H9 (cell line): ENCODE measurements at regions not wholly inside any gene's neighbourhood (a gene's known extent, or its start where the extent isn't known, plus 50 kb on each side); places are given as distances from the start of the nearest gene placed in this dataset.

ENCODE experiments used
- DNase-seq: peaks from one replicate; pipeline ENCODE4 v3.0.0-alpha.2; 2017
- H2AFZ ChIP-seq: one replicate; pipeline ENCODE4 v1.6.1; 2013; ENCODE audit warnings: mild to moderate bottlenecking, low read length, control low read depth, moderate library complexity
- H2AK5ac ChIP-seq: 2 replicates; pipeline ENCODE4 v1.6.1; 2013; ENCODE audit warnings: low read length, control low read depth, mixed read lengths; ENCODE audit not compliant: insufficient read length
- H2BK120ac ChIP-seq: one replicate; pipeline ENCODE4 v1.6.1; 2013; ENCODE audit warnings: low read depth, mild to moderate bottlenecking, low read length, control low read depth, inconsistent platforms; ENCODE audit not compliant: poor library complexity, severe bottlenecking
- H2BK12ac ChIP-seq: 2 replicates; pipeline ENCODE4 v1.6.1; 2013; ENCODE audit warnings: low read length, control low read depth, mixed read lengths, low read depth; ENCODE audit not compliant: insufficient read length
- H2BK15ac ChIP-seq: 2 replicates; pipeline ENCODE4 v1.6.1; 2013; ENCODE audit warnings: low read depth, low read length, control low read depth
- H2BK20ac ChIP-seq: one replicate; pipeline ENCODE4 v1.6.1; 2013; ENCODE audit warnings: low read depth, mild to moderate bottlenecking, low read length, control low read depth, inconsistent platforms; ENCODE audit not compliant: poor library complexity, severe bottlenecking
- H2BK5ac ChIP-seq: 2 replicates; pipeline ENCODE4 v1.6.1; 2013; ENCODE audit warnings: low read length, control low read depth, mixed read lengths; ENCODE audit not compliant: insufficient read length
- H3K14ac ChIP-seq: 2 replicates; pipeline ENCODE4 v1.6.1; 2013; ENCODE audit warnings: low read length, control low read depth; ENCODE audit not compliant: insufficient read depth
- H3K18ac ChIP-seq: 2 replicates; pipeline ENCODE4 v1.6.1; 2013; ENCODE audit warnings: low read depth, mild to moderate bottlenecking, mixed read lengths, low read length, control low read depth; ENCODE audit not compliant: insufficient read length
- H3K23ac ChIP-seq: 2 replicates; pipeline ENCODE4 v1.6.1; 2013; ENCODE audit warnings: low read length, control low read depth, mixed read lengths, low read depth; ENCODE audit not compliant: insufficient read length
- H3K23me2 ChIP-seq: 2 replicates; pipeline ENCODE4 v1.6.1; 2013; ENCODE audit warnings: low read depth, mild to moderate bottlenecking, mixed read lengths, low read length, control low read depth; ENCODE audit not compliant: insufficient read length, poor library complexity, severe bottlenecking
- H3K27ac ChIP-seq: 2 replicates; pipeline ENCODE4 v1.5.1; 2013; ENCODE audit warnings: low read length, control low read depth, mixed read lengths, low read depth; ENCODE audit not compliant: insufficient read length
- H3K27me3 ChIP-seq: 2 replicates; pipeline ENCODE4 v1.6.1; 2013; ENCODE audit warnings: low read length, control low read depth, inconsistent platforms; ENCODE audit not compliant: insufficient read depth
- H3K4ac ChIP-seq: 2 replicates; pipeline ENCODE4 v1.6.1; 2013; ENCODE audit warnings: low read depth, mild to moderate bottlenecking, control low read depth, inconsistent platforms, low read length, moderate library complexity
- H3K4me1 ChIP-seq: 2 replicates; pipeline ENCODE4 v1.6.1; 2013; ENCODE audit warnings: low read length, control low read depth, inconsistent platforms; ENCODE audit not compliant: insufficient read depth
- H3K4me2 ChIP-seq: 2 replicates; pipeline ENCODE4 v1.6.1; 2013; ENCODE audit warnings: low read length, control low read depth, mixed read lengths; ENCODE audit not compliant: insufficient read length, insufficient read depth
- H3K56ac ChIP-seq: 2 replicates; pipeline ENCODE4 v1.6.1; 2013; ENCODE audit warnings: low read depth, mild to moderate bottlenecking, mixed read lengths, low read length, control low read depth; ENCODE audit not compliant: insufficient read length
- H3K79me1 ChIP-seq: 2 replicates; pipeline ENCODE4 v1.6.1; 2013; ENCODE audit warnings: low read depth, mild to moderate bottlenecking, moderate library complexity, low read length, control low read depth, inconsistent platforms; ENCODE audit not compliant: insufficient read depth, poor library complexity, severe bottlenecking
- H3K79me2 ChIP-seq: 2 replicates; pipeline ENCODE4 v1.6.1; 2013; ENCODE audit warnings: low read length, control low read depth, inconsistent platforms; ENCODE audit not compliant: insufficient read depth
- H3K9ac ChIP-seq: 2 replicates; pipeline ENCODE4 v1.6.1; 2013; ENCODE audit warnings: low read length, control low read depth, mixed read lengths; ENCODE audit not compliant: insufficient read length; ENCODE audit errors: extremely low read depth
- H3K9me3 ChIP-seq: one replicate; pipeline ENCODE4 v1.6.1; 2013; ENCODE audit warnings: low read depth, low read length, inconsistent platforms; ENCODE audit not compliant: control insufficient read depth
- H3T11ph ChIP-seq: one replicate; pipeline ENCODE4 v1.6.1; 2013; ENCODE audit warnings: mild to moderate bottlenecking, low read length, control low read depth, inconsistent platforms
- H4K20me1 ChIP-seq: one replicate; pipeline ENCODE4 v1.6.1; 2013; ENCODE audit not compliant: control insufficient read depth, insufficient read length, insufficient read depth
- H4K5ac ChIP-seq: 2 replicates; pipeline ENCODE4 v1.6.1; 2013; ENCODE audit warnings: low read depth, mild to moderate bottlenecking, mixed read lengths, low read length, control low read depth; ENCODE audit not compliant: insufficient read length
- H4K8ac ChIP-seq: replicated peaks from 2 replicates; pipeline ENCODE4 v1.6.1; 2013; ENCODE audit warnings: low read length, control low read depth, mixed read lengths, low read depth; ENCODE audit not compliant: insufficient read length
- H4K91ac ChIP-seq: 2 replicates; pipeline ENCODE4 v1.6.1; 2013; ENCODE audit warnings: low read depth, mild to moderate bottlenecking, moderate library complexity, mixed read lengths, low read length, control low read depth; ENCODE audit not compliant: insufficient read length
- H3K27ac Mint-ChIP-seq, 3 experiments: 2 replicates in 2 of 3; 3 replicates in 1 of 3; pipeline ENCODE4 v1.8.0; 2020 to 2021; ENCODE audit warnings: mixed read lengths in 3 of 3, mild to moderate bottlenecking in 1 of 3, moderate library complexity in 1 of 3
- H3K27me3 Mint-ChIP-seq: 2 replicates; pipeline ENCODE4 v1.8.0; 2021; ENCODE audit warnings: low read depth, mild to moderate bottlenecking, moderate library complexity, mixed read lengths
- H3K36me3 Mint-ChIP-seq, 3 experiments: 2 replicates in 2 of 3; 3 replicates in 1 of 3; pipeline ENCODE4 v1.8.0; 2020 to 2021; ENCODE audit warnings: low read depth in 3 of 3, mixed read lengths in 3 of 3; ENCODE audit not compliant: insufficient read depth in 1 of 3
- H3K4me1 Mint-ChIP-seq, 2 experiments: 2 replicates each; pipeline ENCODE4 v1.8.0; 2020; ENCODE audit warnings: mixed read lengths in 2 of 2
- H3K4me3 Mint-ChIP-seq, 2 experiments: 2 replicates in 1 of 2; 3 replicates in 1 of 2; pipeline ENCODE4 v1.8.0; 2020 to 2021; ENCODE audit warnings: mild to moderate bottlenecking in 2 of 2, mixed read lengths in 2 of 2, moderate library complexity in 1 of 2
- H3K9me3 Mint-ChIP-seq, 2 experiments: 2 replicates in 1 of 2; 3 replicates in 1 of 2; pipeline ENCODE4 v1.8.0; 2020; ENCODE audit warnings: mild to moderate bottlenecking in 2 of 2, mixed read lengths in 2 of 2, moderate library complexity in 1 of 2
- WGBS: extraction: QIAGEN DNeasy Blood & Tissue Kit; methylation state at CpG from one replicate; pipeline ENCODE4 v1.1.7; 2013; ENCODE audit warnings: missing lambda C conversion rate, low lambda C conversion rate, mixed read lengths; ENCODE audit not compliant: insufficient read length; ENCODE audit errors: extremely low coverage; 5-methylcytosine and 5-hydroxymethylcytosine counted together
- TF ChIP-seq, protein P1 (sequence below): fragments of 200-600 bp; sonication (generic); conservative IDR thresholded peaks from 3 replicates; pipeline ENCODE4 v1.8.0; 2021; ENCODE audit warnings: antibody characterized with exemption, mild to moderate bottlenecking

DNA sequence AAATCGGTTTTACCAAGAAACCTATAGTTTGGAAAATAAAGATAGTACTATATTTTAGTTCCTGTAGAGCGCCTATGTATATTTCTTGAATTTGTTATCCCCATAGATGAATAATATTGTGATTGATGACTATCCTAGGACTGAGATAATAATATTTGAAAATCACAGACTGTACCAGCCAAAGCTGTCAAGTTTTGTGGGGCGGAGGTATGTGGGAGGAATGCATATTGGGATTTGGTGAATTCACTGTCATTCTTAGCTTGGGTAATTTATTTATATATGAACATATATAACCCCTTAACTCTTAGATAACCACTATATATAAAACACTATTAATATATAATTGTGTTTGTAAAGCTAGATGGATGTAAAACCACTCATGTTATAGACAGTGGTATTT, 205.5 kb upstream of the ARSJ start:
- Mint-ChIP-seq H3K4me3 (no peak overlapping the region), H3K4me1 (no peaks in the 10 kb centered on the region), H3K27ac (no peak overlapping the region), H3K36me3 (peaks cover 7 to 25% (median 24%) of the 10 kb centered on the region in 3 experiments), H3K27me3 (no peaks in the 10 kb centered on the region), H3K9me3 (peaks cover 21 to 30% of the 10 kb centered on the region in 2 experiments)
- H3K27me3 ChIP-seq = no peaks in the 10 kb centered on the region
- no peak overlapping the region for H4K5ac ChIP-seq
- no peaks in the 10 kb centered on the region for H3K4me1 ChIP-seq
- H3K18ac ChIP-seq = no peak overlapping the region
- H3K23me2 ChIP-seq = no peaks in the 10 kb centered on the region
- no peak overlapping the region for H2BK15ac ChIP-seq
- no peak overlapping the region for H2AK5ac ChIP-seq
- no peak overlapping the region for H3K4ac ChIP-seq
- no peak overlapping the region for H3K27ac ChIP-seq
- H3K14ac ChIP-seq = no peak overlapping the region
- no peak for DNase-seq
- no peak overlapping the region for H3T11ph ChIP-seq
- no peaks in the 10 kb centered on the region for H3K79me1 ChIP-seq
- H2BK5ac ChIP-seq = no peak overlapping the region
- no peak overlapping the region for H2BK12ac ChIP-seq
- H4K8ac ChIP-seq = no peak overlapping the region
- no peak overlapping the region for H3K56ac ChIP-seq
- no peak overlapping the region for H2BK120ac ChIP-seq
- H2BK20ac ChIP-seq = no peak overlapping the region
- H2AFZ ChIP-seq = no peak overlapping the region
- no peak overlapping the region for H3K23ac ChIP-seq
- no peak overlapping the region for H3K4me2 ChIP-seq
- H3K79me2 ChIP-seq = no peaks in the 10 kb centered on the region
- TF ChIP-seq, protein P1, sequence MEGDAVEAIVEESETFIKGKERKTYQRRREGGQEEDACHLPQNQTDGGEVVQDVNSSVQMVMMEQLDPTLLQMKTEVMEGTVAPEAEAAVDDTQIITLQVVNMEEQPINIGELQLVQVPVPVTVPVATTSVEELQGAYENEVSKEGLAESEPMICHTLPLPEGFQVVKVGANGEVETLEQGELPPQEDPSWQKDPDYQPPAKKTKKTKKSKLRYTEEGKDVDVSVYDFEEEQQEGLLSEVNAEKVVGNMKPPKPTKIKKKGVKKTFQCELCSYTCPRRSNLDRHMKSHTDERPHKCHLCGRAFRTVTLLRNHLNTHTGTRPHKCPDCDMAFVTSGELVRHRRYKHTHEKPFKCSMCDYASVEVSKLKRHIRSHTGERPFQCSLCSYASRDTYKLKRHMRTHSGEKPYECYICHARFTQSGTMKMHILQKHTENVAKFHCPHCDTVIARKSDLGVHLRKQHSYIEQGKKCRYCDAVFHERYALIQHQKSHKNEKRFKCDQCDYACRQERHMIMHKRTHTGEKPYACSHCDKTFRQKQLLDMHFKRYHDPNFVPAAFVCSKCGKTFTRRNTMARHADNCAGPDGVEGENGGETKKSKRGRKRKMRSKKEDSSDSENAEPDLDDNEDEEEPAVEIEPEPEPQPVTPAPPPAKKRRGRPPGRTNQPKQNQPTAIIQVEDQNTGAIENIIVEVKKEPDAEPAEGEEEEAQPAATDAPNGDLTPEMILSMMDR = no peak
- WGBS = no CpG with 5 or more reads among the region's 3 CpGs
- no peaks in the 10 kb centered on the region for H4K20me1 ChIP-seq
- H3K9me3 ChIP-seq = no peaks in the 10 kb centered on the region
- H4K91ac ChIP-seq = no peak overlapping the region
- H3K9ac ChIP-seq = no peak overlapping the region
